KG1 (cell line): ENCODE measurements at regions not wholly inside any gene's neighbourhood (a gene's known extent, or its start where the extent isn't known, plus 50 kb on each side); places are given as distances from the start of the nearest gene placed in this dataset.

Experiments used
- DNase-seq: peaks from one replicate; lab custom pipeline; 2025; lab: John Stamatoyannopoulos, UW

- DNase-seq: no peak
Measured at GRCh38 chr1:235925016-235925415, 58.3 kb upstream of the LYST start.

GRCh38 chr1:235923466-235924021 is 56.8 kb upstream of the LYST start:
- no peak for DNase-seq

GRCh38 chr1:235920596-235921375 is 54.1 kb upstream of the LYST start:
- DNase-seq: no peak

GRCh38 chr1:235919833-235920441 is 53.2 kb upstream of the LYST start:
- no peak for DNase-seq

- DNase-seq: no peak
Measured at GRCh38 chr1:235919127-235919832, 52.6 kb upstream of the LYST start.

- DNase-seq: no peak
Measured at GRCh38 chr1:235918465-235918864, 51.8 kb upstream of the LYST start.

- no peak for DNase-seq
Measured at GRCh38 chr1:235918032-235918431, 51.3 kb upstream of the LYST start.

GRCh38 chr1:235917267-235917811 is 50.6 kb upstream of the LYST start:
- DNase-seq: peak; percentile 66
